HepG2 (cell line): ENCODE measurements at regions not wholly inside any gene's neighbourhood (a gene's known extent, or its start where the extent isn't known, plus 50 kb on each side); places are given as distances from the start of the nearest gene placed in this dataset.
A peak's percentile ranks its signal among the peaks of the same experiment; 100 is the strongest.

Source experiments
- ATAC-seq: fragments of 200-7000 bp; cut with Tn5 transposase; 3 replicates; pipeline ENCODE4 v1.9.1; 2020; ENCODE audit warnings: mild to moderate bottlenecking, moderate library complexity
- BruUV-seq: library from RNA; stranded (reverse); fragments of 400-500 nt; replicated peaks from 2 replicates; lab custom pipeline; 2021; lab: Mats Ljungman, UMichigan
- CTCF ChIA-PET: fragments of 300-600 bp; formaldehyde crosslinking; extraction: SDS; loops from one replicate; lab custom pipeline; 2021; ENCODE audit warnings: low total read pairs, inconsistent platforms, low intra/inter-chr PET ratio; lab: Yijun Ruan, JAX
- POLR2A ChIA-PET: fragments of 350-600 bp; sonication (Branson Sonifier 250); formaldehyde crosslinking; loops from one replicate; lab custom pipeline; 2020; ENCODE audit warnings: antibody characterized with exemption, inconsistent platforms; lab: Yijun Ruan, JAX
- DNase-seq: peaks from one replicate; pipeline ENCODE4 v3.0.0-alpha.2; 2015; ENCODE audit warnings: low spot score
- FAIRE-seq: peaks from 3 replicates; lab custom pipeline; 2011; peaks lifted over from hg19 to GRCh38; lab: Jason Lieb, UNC
- H2AFZ ChIP-seq: one replicate; pipeline ENCODE4 v1.6.1; 2011; ENCODE audit warnings: low read length, inconsistent platforms
- H3K27ac ChIP-seq: fragments of 300-600 bp; 3 replicates; pipeline ENCODE4 v1.8.0; 2011; ENCODE audit warnings: mixed run types, mild to moderate bottlenecking, mixed read lengths, low read length, inconsistent platforms; ENCODE audit not compliant: insufficient read depth; ENCODE audit errors: extremely low read length
- H3K27me3 ChIP-seq, 2 experiments: fragments of 200-600 bp in 1 of 2; 2 replicates in 1 of 2; 3 replicates in 1 of 2; pipeline versions ENCODE4 v1.6.0 to v1.8.0; 2011; ENCODE audit warnings: low read length in 2 of 2, mild to moderate bottlenecking in 2 of 2, moderate library complexity in 2 of 2, inconsistent platforms in 1 of 2; ENCODE audit not compliant: insufficient read depth in 2 of 2, control insufficient read depth in 1 of 2
- H3K36me3 ChIP-seq, 2 experiments: fragments of 200-600 bp in 1 of 2; replicated peaks in 1 of 2; 2 replicates in 1 of 2; 3 replicates in 1 of 2; pipeline versions ENCODE4 v1.5.1 to v1.8.0; 2011; ENCODE audit warnings: low read length in 2 of 2, inconsistent platforms in 1 of 2; ENCODE audit not compliant: insufficient read depth in 2 of 2, control insufficient read depth in 1 of 2
- H3K4me1 ChIP-seq: 2 replicates; pipeline ENCODE4 v1.5.1; 2012; ENCODE audit warnings: low read length, inconsistent platforms; ENCODE audit not compliant: insufficient read depth
- H3K4me2 ChIP-seq: 2 replicates; pipeline ENCODE4 v1.6.0; 2011; ENCODE audit warnings: low read depth, low read length, inconsistent platforms
- H3K4me3 ChIP-seq, 3 experiments: fragments of 200-600 bp in 1 of 3; sonication (generic), shearing (Covaris generic) in 1 of 3; replicated peaks in 1 of 3; 2 replicates each; pipeline ENCODE4 v1.5.1; 2011 to 2016; ENCODE audit warnings: low read length in 3 of 3, inconsistent platforms in 2 of 3, low read depth in 2 of 3, mild to moderate bottlenecking in 2 of 3, control low read depth in 1 of 3, mixed read lengths in 1 of 3; ENCODE audit not compliant: insufficient read depth in 1 of 3
- H3K79me2 ChIP-seq: one replicate; pipeline ENCODE4 v1.6.1; 2011; ENCODE audit warnings: low read length, inconsistent platforms; ENCODE audit not compliant: insufficient read depth
- H3K9ac ChIP-seq: 2 replicates; pipeline ENCODE4 v1.6.0; 2011; ENCODE audit warnings: mild to moderate bottlenecking, low read depth, low read length, inconsistent platforms; ENCODE audit not compliant: insufficient read depth
- H3K9me3 ChIP-seq: 2 replicates; pipeline ENCODE4 v1.5.1; 2012; ENCODE audit warnings: mild to moderate bottlenecking, low read length
- H4K20me1 ChIP-seq: 2 replicates; pipeline ENCODE4 v1.6.0; 2011; ENCODE audit warnings: inconsistent platforms, mild to moderate bottlenecking, low read length, moderate library complexity; ENCODE audit not compliant: insufficient read depth
- CEBPB ChIP-seq: IDR thresholded peaks from 2 replicates; pipeline ENCODE4 v1.6.1; 2011; ENCODE audit warnings: low read depth, low read length, improper control_type of control experiment, borderline replicate concordance
- HMG20A ChIP-seq: IDR thresholded peaks from 2 replicates; pipeline ENCODE4 v1.6.1; 2016; ENCODE audit warnings: borderline replicate concordance
- MTF2 ChIP-seq: sonication (generic); formaldehyde crosslinking; IDR thresholded peaks from 2 replicates; pipeline ENCODE4 v1.5.0; 2020; ENCODE audit warnings: missing genetic modification reagents, borderline replicate concordance
- NAIF1 ChIP-seq: sonication (generic); formaldehyde crosslinking; IDR thresholded peaks from 2 replicates; pipeline ENCODE4 v1.5.0; 2020; ENCODE audit warnings: mild to moderate bottlenecking, missing genetic modification reagents, borderline replicate concordance
- NR0B2 ChIP-seq: sonication (generic); formaldehyde crosslinking; IDR thresholded peaks from 2 replicates; pipeline ENCODE4 v1.4.0; 2020; ENCODE audit warnings: mild to moderate bottlenecking, missing genetic modification reagents
- PHB2 ChIP-seq: fragments of 450-650 bp; IDR thresholded peaks from 2 replicates; pipeline ENCODE4 v1.6.1; 2018; ENCODE audit not compliant: partially characterized antibody
- U2AF1 ChIP-seq: fragments of 200-400 bp; formaldehyde crosslinking; optimal IDR thresholded peaks from 2 replicates; pipeline ENCODE3; 2017; ENCODE audit warnings: mild to moderate bottlenecking, low read depth, low read length
- ZNF20 ChIP-seq: sonication (generic); formaldehyde crosslinking; IDR thresholded peaks from 2 replicates; pipeline ENCODE4 v1.4.0; 2020; ENCODE audit warnings: mild to moderate bottlenecking, moderate library complexity, missing genetic modification reagents
- ZNF256 ChIP-seq: sonication (generic); formaldehyde crosslinking; conservative IDR thresholded peaks from 2 replicates; pipeline ENCODE4 v1.4.0; 2020; ENCODE audit warnings: missing genetic modification reagents
- ZNF589 ChIP-seq: sonication (generic); formaldehyde crosslinking; conservative IDR thresholded peaks from 2 replicates; pipeline ENCODE4 v1.8.0; 2022; ENCODE audit warnings: mild to moderate bottlenecking, moderate library complexity, missing genetic modification reagents
- ZNF670 ChIP-seq: sonication (generic); formaldehyde crosslinking; IDR thresholded peaks from 2 replicates; pipeline ENCODE4 v1.8.0; 2022; ENCODE audit warnings: mild to moderate bottlenecking, missing genetic modification reagents, borderline replicate concordance
- ZNF761 ChIP-seq: sonication (generic); formaldehyde crosslinking; conservative IDR thresholded peaks from 2 replicates; pipeline ENCODE4 v1.4.0; 2020; ENCODE audit warnings: mild to moderate bottlenecking, missing genetic modification reagents
- WGBS: methylation state at CpG from one replicate; pipeline ENCODE4 v1.1.6; 2017; ENCODE audit warnings: low lambda C conversion rate; 5-methylcytosine and 5-hydroxymethylcytosine counted together
- in situ Hi-C: cut with HindIII; loops from 2 replicates; pipeline ENCODE4 v1.10.0; 2017; ENCODE audit warnings: low pct_unique_long_range_greater_than_20kb; ENCODE audit not compliant: extremely low pct_ligation_motif_present
- intact Hi-C: fragments of 100-400 bp; cut with micrococcal nuclease; formaldehyde crosslinking; loops from one replicate; pipeline ENCODE4 v1.10.0; 2022; ENCODE audit not compliant: unreplicated experiment
- TF ChIP-seq, protein P1 (sequence below): sonication (generic); formaldehyde crosslinking; IDR thresholded peaks from 2 replicates; pipeline ENCODE4 v1.5.1; 2020; ENCODE audit warnings: missing genetic modification reagents, mild to moderate bottlenecking, borderline replicate concordance

- TF ChIP-seq ZNF670 = no peak
- TF ChIP-seq ZNF20 (CRISPR knock-in tag) = no peak
- no peak for TF ChIP-seq ZNF761
- no peak for TF ChIP-seq MTF2 (CRISPR knock-in tag)
These were observed 902.5 kb downstream of the ZPLD1 start (continued) for GRCh38 chr3:103337179-103337845.

- CTCF ChIA-PET = no interaction called here
- H3K27ac ChIP-seq = no peak overlapping the region
- H3K9me3 ChIP-seq = no peaks in the 10 kb centered on the region
- H3K4me2 ChIP-seq = no peak overlapping the region
- no peaks in the 10 kb centered on the region for H3K27me3 ChIP-seq
- in situ Hi-C loops = no loop called here
- H4K20me1 ChIP-seq = no peaks in the 10 kb centered on the region
- FAIRE-seq (no peak), DNase-seq (no peak), ATAC-seq (no peak)
- POLR2A ChIA-PET = no interaction called here
- H3K9ac ChIP-seq = no peak overlapping the region
- intact Hi-C loops = no loop called here
- H3K4me1 ChIP-seq = no peaks in the 10 kb centered on the region
- H3K79me2 ChIP-seq = no peaks in the 10 kb centered on the region
- BruUV-seq = no TSS peak
- H3K36me3 ChIP-seq = no peaks in the 10 kb centered on the region
- TF ChIP-seq, protein P1, sequence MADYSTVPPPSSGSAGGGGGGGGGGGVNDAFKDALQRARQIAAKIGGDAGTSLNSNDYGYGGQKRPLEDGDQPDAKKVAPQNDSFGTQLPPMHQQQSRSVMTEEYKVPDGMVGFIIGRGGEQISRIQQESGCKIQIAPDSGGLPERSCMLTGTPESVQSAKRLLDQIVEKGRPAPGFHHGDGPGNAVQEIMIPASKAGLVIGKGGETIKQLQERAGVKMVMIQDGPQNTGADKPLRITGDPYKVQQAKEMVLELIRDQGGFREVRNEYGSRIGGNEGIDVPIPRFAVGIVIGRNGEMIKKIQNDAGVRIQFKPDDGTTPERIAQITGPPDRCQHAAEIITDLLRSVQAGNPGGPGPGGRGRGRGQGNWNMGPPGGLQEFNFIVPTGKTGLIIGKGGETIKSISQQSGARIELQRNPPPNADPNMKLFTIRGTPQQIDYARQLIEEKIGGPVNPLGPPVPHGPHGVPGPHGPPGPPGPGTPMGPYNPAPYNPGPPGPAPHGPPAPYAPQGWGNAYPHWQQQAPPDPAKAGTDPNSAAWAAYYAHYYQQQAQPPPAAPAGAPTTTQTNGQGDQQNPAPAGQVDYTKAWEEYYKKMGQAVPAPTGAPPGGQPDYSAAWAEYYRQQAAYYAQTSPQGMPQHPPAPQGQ = no peak
- TF ChIP-seq ZNF589 (CRISPR knock-in tag) (no peak), PHB2 (no peak), HMG20A (CRISPR knock-in tag) (no peak), NR0B2 (no peak), CEBPB (peak; percentile 79), U2AF1 (no peak), NAIF1 (no peak), ZNF256 (CRISPR knock-in tag) (no peak)
- TF ChIP-seq, all 625 proteins: peak for 1
- Histone ChIP-seq H2AFZ (no peak overlapping the region), H3K4me3 (no peak overlapping the region)
- 49% methylated on average over 4 of the region's 4 CpGs for WGBS
These were observed 906.3 kb downstream of the ZPLD1 start for GRCh38 chr3:103341078-103341606.
